ENCODE measurements at regions not wholly inside any gene's neighbourhood (a gene's known extent, or its start where the extent isn't known, plus 50 kb on each side); places are given as distances from the start of the nearest gene placed in this dataset.

- Histone ChIP-seq H3F3A (replicated peaks; ENCODE audit: low read depth) (no peaks in the 10 kb centered on the region), H3K4me1 (ENCODE audit: insufficient read depth) (peaks cover 6% of the 10 kb centered on the region; the same call in 1 of the 2 replicates), H3K4me3 (no peak overlapping the region), H3K27me3 (ENCODE audit: insufficient read depth) (no peaks in the 10 kb centered on the region), H3K36me3 (ENCODE audit: insufficient read depth) (no peaks in the 10 kb centered on the region), H3K79me2 (replicated peaks; ENCODE audit: insufficient read depth) (no peaks in the 10 kb centered on the region), H3K4me2 (no peak overlapping the region), H3K27ac (ENCODE audit: low read depth) (no peak overlapping the region), H3K9me2 (ENCODE audit: insufficient read depth) (no peaks in the 10 kb centered on the region; the same call in 1 of the 2 replicates), H2AFZ (no peak overlapping the region), H4K20me1 (replicated peaks; ENCODE audit: insufficient read depth) (no peaks in the 10 kb centered on the region)
- no peak for TF ChIP-seq ZNF462 (CRISPR knock-in tag; IDR thresholded peaks at IDR 0.05)
- no peak for TF ChIP-seq CREB1 (CRISPR knock-in tag; IDR thresholded peaks at IDR 0.05; ENCODE audit: low read depth)
- no peak for TF ChIP-seq REST (IDR thresholded peaks at IDR 0.05; ENCODE audit: unreplicated experiment)
- TF ChIP-seq ZNF114 (CRISPR knock-in tag; IDR thresholded peaks at IDR 0.05): no peak
- TF ChIP-seq JUNB (IDR thresholded peaks at IDR 0.05; ENCODE audit: unreplicated experiment): no peak
- TF ChIP-seq STAT1 (IDR thresholded peaks at IDR 0.05; ENCODE audit: unreplicated experiment): no peak
- no peak for TF ChIP-seq ZNF331 (CRISPR knock-in tag; IDR thresholded peaks at IDR 0.05; ENCODE audit: low read depth)
- TF ChIP-seq NANOG (IDR thresholded peaks at IDR 0.05; ENCODE audit: borderline replicate concordance): no peak
- no peak for TF ChIP-seq POLR2AphosphoS5 (IDR thresholded peaks at IDR 0.05; ENCODE audit: low read depth)
- no peak for TF ChIP-seq EZH2phosphoT487 (IDR thresholded peaks at IDR 0.05; ENCODE audit: unreplicated experiment)
- TF ChIP-seq EZH2 (IDR thresholded peaks at IDR 0.05; ENCODE audit: low read depth, unreplicated experiment): no peak
- TF ChIP-seq ETS1 (IDR thresholded peaks at IDR 0.05): no peak
- no peak for TF ChIP-seq CTCF (conservative IDR thresholded peaks at IDR 0.05; ENCODE audit: low read depth in 2 of 2)
- DNase-seq (ENCODE audit: low spot score) (no peak), ATAC-seq (no peak)
- no peaks in the 10 kb centered on the region for H3K27me3 Mint-ChIP-seq (ENCODE audit: insufficient read depth, low read depth, poor library complexity)
- no peak overlapping the region for H3K4me3 Mint-ChIP-seq
- H3K9me3 Mint-ChIP-seq: peaks cover 27% of the 10 kb centered on the region
- H3K36me3 Mint-ChIP-seq (ENCODE audit: low read depth): peaks cover 10% of the 10 kb centered on the region; the same call in 1 of the 3 replicates
- peaks cover 11% of the 10 kb centered on the region; the same call in 2 of the 3 replicates for H3K4me1 Mint-ChIP-seq
- no peak overlapping the region for H3K27ac Mint-ChIP-seq
These were observed 51.9 kb upstream of the BAIAP2L1 start for GRCh38 chr7:98452791-98453190.

All from GM23338 (cell line).